ENCODE measurements at regions not wholly inside any gene's neighbourhood (a gene's known extent, or its start where the extent isn't known, plus 50 kb on each side); places are given as distances from the start of the nearest gene placed in this dataset.
"Not testable (repeated sequence)": the region's sequence is repeated elsewhere in the genome, so short reads cannot be mapped to it uniquely, and the experiment has no call there.

DNA sequence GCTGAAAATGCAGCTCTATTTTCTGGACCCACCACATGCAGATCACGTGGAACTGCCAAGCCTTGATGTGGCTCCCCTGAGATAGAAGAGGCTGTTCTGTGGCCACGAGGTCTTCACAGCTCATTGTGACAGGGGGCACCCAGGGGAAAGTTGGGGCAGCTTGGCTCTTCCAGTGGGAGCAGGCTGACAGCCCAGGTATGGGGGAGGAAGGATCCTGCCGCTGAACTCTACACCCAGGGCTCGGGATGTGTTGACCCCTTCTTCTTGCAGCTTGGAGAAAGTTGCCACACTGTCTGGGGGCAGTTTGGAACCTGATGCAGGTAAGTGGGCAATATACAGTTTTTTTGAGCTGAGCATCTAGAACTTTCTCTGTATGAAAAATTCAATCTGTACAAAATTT is 133.6 kb upstream of the PITX1 start:
- H3K4me3 ChIP-seq (ENCODE audit: low read length) = no peak overlapping the region
- TF ChIP-seq, protein P1, sequence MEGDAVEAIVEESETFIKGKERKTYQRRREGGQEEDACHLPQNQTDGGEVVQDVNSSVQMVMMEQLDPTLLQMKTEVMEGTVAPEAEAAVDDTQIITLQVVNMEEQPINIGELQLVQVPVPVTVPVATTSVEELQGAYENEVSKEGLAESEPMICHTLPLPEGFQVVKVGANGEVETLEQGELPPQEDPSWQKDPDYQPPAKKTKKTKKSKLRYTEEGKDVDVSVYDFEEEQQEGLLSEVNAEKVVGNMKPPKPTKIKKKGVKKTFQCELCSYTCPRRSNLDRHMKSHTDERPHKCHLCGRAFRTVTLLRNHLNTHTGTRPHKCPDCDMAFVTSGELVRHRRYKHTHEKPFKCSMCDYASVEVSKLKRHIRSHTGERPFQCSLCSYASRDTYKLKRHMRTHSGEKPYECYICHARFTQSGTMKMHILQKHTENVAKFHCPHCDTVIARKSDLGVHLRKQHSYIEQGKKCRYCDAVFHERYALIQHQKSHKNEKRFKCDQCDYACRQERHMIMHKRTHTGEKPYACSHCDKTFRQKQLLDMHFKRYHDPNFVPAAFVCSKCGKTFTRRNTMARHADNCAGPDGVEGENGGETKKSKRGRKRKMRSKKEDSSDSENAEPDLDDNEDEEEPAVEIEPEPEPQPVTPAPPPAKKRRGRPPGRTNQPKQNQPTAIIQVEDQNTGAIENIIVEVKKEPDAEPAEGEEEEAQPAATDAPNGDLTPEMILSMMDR (conservative IDR thresholded peaks at IDR 0.05; ENCODE audit: low read depth, low read length) = no peak
- no peak for DNase-seq (ENCODE audit: low read depth)

DNA sequence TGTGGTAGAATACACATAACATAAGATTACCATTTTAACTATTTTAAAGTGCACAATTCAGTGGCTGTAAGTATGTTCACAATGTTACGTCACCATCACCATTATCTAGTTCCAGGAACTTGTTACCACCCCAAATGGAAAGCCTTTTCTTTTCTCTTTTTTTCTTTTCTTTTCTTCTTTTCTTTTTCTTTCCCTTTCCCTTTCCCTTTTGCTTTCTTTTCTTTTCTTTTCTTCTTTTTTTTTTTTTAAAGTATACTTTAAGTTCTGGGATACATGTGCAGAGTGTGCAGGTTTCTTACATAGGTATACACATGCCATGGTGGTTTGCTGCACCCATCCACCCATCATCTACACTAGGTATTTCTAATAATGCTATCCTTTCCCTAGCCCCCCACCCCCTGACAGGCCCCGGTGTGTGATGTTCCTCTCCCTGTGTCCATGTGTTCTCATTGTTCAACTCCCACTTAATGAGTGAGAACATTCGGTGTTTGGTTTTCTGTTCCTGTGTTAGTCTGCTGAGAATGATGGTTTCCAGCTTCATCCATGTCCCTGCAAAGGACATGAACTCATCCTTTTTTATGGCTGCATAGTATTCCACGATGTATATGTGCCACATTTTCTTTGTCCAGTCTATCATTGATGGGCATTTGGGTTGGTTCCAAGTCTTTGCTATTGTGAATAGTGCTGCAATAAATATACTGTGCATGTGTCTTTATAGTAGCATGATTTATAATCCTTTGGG is 131.0 kb upstream of the PITX1 start:
- H3K4me3 ChIP-seq (ENCODE audit: low read length); DNase-seq (ENCODE audit: low read depth): not testable (repeated sequence)

- no peak overlapping the region for H3K4me3 ChIP-seq (ENCODE audit: low read length)
- no peak for DNase-seq (ENCODE audit: low read depth)
- TF ChIP-seq, protein P1 (conservative IDR thresholded peaks at IDR 0.05; ENCODE audit: low read depth, low read length) = no peak
Measured at GRCh38 chr5:135163964-135164363, 129.9 kb upstream of the PITX1 start.

DNA sequence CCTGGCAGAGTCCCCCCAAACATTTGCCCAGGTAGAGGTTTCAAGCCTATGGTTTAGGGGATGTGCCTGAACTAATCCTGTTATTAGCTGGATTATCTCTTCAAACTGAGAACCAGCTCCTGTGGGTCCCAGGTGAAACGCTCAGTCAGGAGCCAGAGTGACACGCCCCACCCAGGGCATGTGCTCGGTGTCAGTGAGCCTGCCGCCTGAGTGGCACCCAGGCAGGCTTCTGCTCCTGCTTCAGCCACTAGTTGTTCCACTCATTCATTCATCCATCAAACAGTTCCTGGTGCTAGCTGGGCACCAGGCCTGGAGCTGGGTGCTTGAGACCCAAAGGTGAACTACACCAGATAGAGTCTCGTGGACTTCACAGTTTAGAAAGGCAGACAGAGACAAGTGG is 129.4 kb upstream of the PITX1 start:
- no peak overlapping the region for H3K4me3 ChIP-seq (ENCODE audit: low read length)
- no peak for DNase-seq (ENCODE audit: low read depth)
- TF ChIP-seq, protein P1 (conservative IDR thresholded peaks at IDR 0.05; ENCODE audit: low read depth, low read length) = no peak

GRCh38 chr5:135162661-135163265 is 128.7 kb upstream of the PITX1 start:
- TF ChIP-seq, protein P1 (conservative IDR thresholded peaks at IDR 0.05; ENCODE audit: low read depth, low read length) = peak; percentile 5
- no peak overlapping the region for H3K4me3 ChIP-seq (ENCODE audit: low read length)
- DNase-seq (ENCODE audit: low read depth) = no peak

DNA sequence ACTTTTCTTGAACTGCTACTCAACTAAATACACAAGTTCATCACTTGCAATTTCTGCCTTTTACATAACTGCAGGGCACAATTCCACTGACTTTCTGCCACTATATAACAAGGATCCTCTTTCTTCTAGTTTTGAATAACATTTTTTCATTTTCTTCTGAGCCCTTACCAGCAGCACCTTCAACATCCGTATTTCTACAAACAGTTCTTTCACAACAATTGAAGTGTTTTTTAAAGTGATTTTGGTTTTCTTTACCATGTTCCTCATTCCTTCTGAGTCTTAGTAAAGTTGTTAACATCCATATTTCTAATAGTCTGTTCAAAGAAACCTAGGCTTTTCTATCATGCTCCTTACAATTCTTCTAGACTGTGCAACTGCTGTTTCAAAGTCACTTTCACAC is 127.2 kb upstream of the PITX1 start:
- no peak for DNase-seq (ENCODE audit: low read depth)
- TF ChIP-seq, protein P1 (conservative IDR thresholded peaks at IDR 0.05; ENCODE audit: low read depth, low read length) = no peak
- no peak overlapping the region for H3K4me3 ChIP-seq (ENCODE audit: low read length)

- no peak overlapping the region for H3K4me3 ChIP-seq (ENCODE audit: low read length)
- TF ChIP-seq, protein P1 (conservative IDR thresholded peaks at IDR 0.05; ENCODE audit: low read depth, low read length) = no peak
- no peak for DNase-seq (ENCODE audit: low read depth)
Measured at GRCh38 chr5:135160036-135160675, 126.1 kb upstream of the PITX1 start.

All from retinal pigment epithelial cell (primary cell).